Panc1 (cell line): ENCODE measurements at regions not wholly inside any gene's neighbourhood (a gene's known extent, or its start where the extent isn't known, plus 50 kb on each side); places are given as distances from the start of the nearest gene placed in this dataset.

Experiments
- ATAC-seq: fragments of 200-7000 bp; cut with Tn5 transposase; 2 replicates; pipeline ENCODE4 v1.9.1; 2020; ENCODE audit warnings: mild to moderate bottlenecking, moderate library complexity
- BruUV-seq: library from RNA; stranded (reverse); fragments of 400-500 nt; replicated peaks from 2 replicates; lab custom pipeline; 2021; lab: Mats Ljungman, UMichigan
- CTCF ChIA-PET: fragments of 300-600 bp; sonication (Branson Sonifier 250); formaldehyde crosslinking; loops from one replicate; lab custom pipeline; 2022; ENCODE audit warnings: antibody characterized with exemption; lab: Charles Lee
- POLR2A ChIA-PET: fragments of 300-600 bp; sonication (Branson Sonifier 250); formaldehyde crosslinking; loops from one replicate; lab custom pipeline; 2022; ENCODE audit warnings: antibody characterized with exemption; lab: Charles Lee
- DNase-seq: peaks from one replicate; pipeline ENCODE4 v3.0.0-alpha.2; 2010; ENCODE audit warnings: low read depth, low spot score
- H3K27ac ChIP-seq: 2 replicates; pipeline ENCODE4 v1.5.1; 2011; ENCODE audit warnings: mild to moderate bottlenecking, low read length, inconsistent platforms
- H3K27me3 ChIP-seq: fragments of 200-500 bp; sonication (Bioruptor generic); 2 replicates; pipeline ENCODE4 v1.6.0; 2014; ENCODE audit warnings: low read length, inconsistent platforms; ENCODE audit not compliant: control insufficient read depth, insufficient read depth
- H3K36me3 ChIP-seq: fragments of 200-500 bp; sonication (Bioruptor generic); 2 replicates; pipeline ENCODE4 v1.5.1; 2014; ENCODE audit warnings: inconsistent platforms, mild to moderate bottlenecking, low read length, moderate library complexity; ENCODE audit not compliant: control insufficient read depth, insufficient read depth
- H3K4me1 ChIP-seq: 2 replicates; pipeline ENCODE4 v1.5.1; 2011; ENCODE audit warnings: inconsistent platforms, mild to moderate bottlenecking, low read length, moderate library complexity; ENCODE audit not compliant: control insufficient read depth, insufficient read depth
- H3K4me3 ChIP-seq, 2 experiments: 2 replicates each; pipeline ENCODE4 v1.5.1; 2011 to 2012; ENCODE audit warnings: low read depth in 2 of 2, low read length in 2 of 2, mild to moderate bottlenecking in 2 of 2, inconsistent platforms in 1 of 2, moderate library complexity in 1 of 2
- H3K9me3 ChIP-seq: fragments of 200-500 bp; sonication (Bioruptor generic); 2 replicates; pipeline ENCODE4 v1.5.1; 2014; ENCODE audit warnings: low read depth, mild to moderate bottlenecking, inconsistent platforms, low read length, moderate library complexity; ENCODE audit not compliant: control insufficient read depth, insufficient read depth
- CTCF ChIP-seq: fragments of 450-650 bp; IDR thresholded peaks from 2 replicates; pipeline ENCODE4 v1.5.1; 2017; ENCODE audit warnings: mild to moderate bottlenecking
- POLR2AphosphoS5 ChIP-seq: IDR thresholded peaks from 2 replicates; pipeline ENCODE4 v1.6.1; 2012; ENCODE audit warnings: mild to moderate bottlenecking, low read depth, low read length, moderate library complexity
- REST ChIP-seq, 2 experiments: IDR thresholded peaks; 2 replicates each; pipeline ENCODE4 v1.6.1; 2011 to 2012; ENCODE audit warnings: low read depth in 2 of 2, control low read depth in 1 of 2, low read length in 1 of 2, mild to moderate bottlenecking in 1 of 2, moderate library complexity in 1 of 2; ENCODE audit not compliant: insufficient read depth in 1 of 2
- SIN3A ChIP-seq: IDR thresholded peaks from 2 replicates; pipeline ENCODE4 v1.6.1; 2012; ENCODE audit warnings: low read depth, mild to moderate bottlenecking, low read length, moderate library complexity, borderline replicate concordance; ENCODE audit not compliant: insufficient read depth
- TCF7L2 ChIP-seq: IDR thresholded peaks from 2 replicates; pipeline ENCODE4 v1.6.1; 2011; ENCODE audit warnings: mild to moderate bottlenecking, low read depth, low read length, inconsistent platforms
- in situ Hi-C: cut with HindIII; loops from 2 replicates; pipeline ENCODE4 v1.10.0; 2016; ENCODE audit warnings: low sequenced_read_pairs, low pct_unique_long_range_greater_than_20kb
- intact Hi-C: fragments of 100-400 bp; cut with micrococcal nuclease; formaldehyde crosslinking; loops from one replicate; pipeline ENCODE4 v1.10.0; 2022; ENCODE audit not compliant: unreplicated experiment

GRCh38 chr2:181285116-181285515 is 172.1 kb upstream of the ITGA4 start:
- in situ Hi-C loops = no loop called here
- Histone ChIP-seq H3K27me3 (no peaks in the 10 kb centered on the region), H3K4me1 (no peaks in the 10 kb centered on the region), H3K4me3 (no peak overlapping the region), H3K9me3 (no peaks in the 10 kb centered on the region), H3K27ac (no peak overlapping the region), H3K36me3 (no peaks in the 10 kb centered on the region)
- intact Hi-C loops = no loop called here
- BruUV-seq = no TSS peak
- POLR2A ChIA-PET = no interaction called here
- ATAC-seq (no peak), DNase-seq (no peak)
- TF ChIP-seq POLR2AphosphoS5 (no peak), REST (IDR thresholded peaks at IDR 0.05; ENCODE audit: insufficient read depth in 1 of 2, low read depth in 2 of 2, low read length in 1 of 2) (no peak), TCF7L2 (no peak), SIN3A (no peak), CTCF (no peak)
- CTCF ChIA-PET = no interaction called here

GRCh38 chr2:181289698-181290097 is 167.5 kb upstream of the ITGA4 start:
- ATAC-seq = no peak

More at GRCh38 chr2:181289698-181290097, 167.5 kb upstream of the ITGA4 start:
- CTCF ChIA-PET = no interaction called here
- TF ChIP-seq SIN3A (no peak), CTCF (no peak), POLR2AphosphoS5 (no peak), REST (IDR thresholded peaks at IDR 0.05; ENCODE audit: insufficient read depth in 1 of 2, low read depth in 2 of 2, low read length in 1 of 2) (no peak), TCF7L2 (no peak)
- Histone ChIP-seq H3K36me3 (no peaks in the 10 kb centered on the region), H3K4me3 (no peak overlapping the region), H3K27ac (no peak overlapping the region), H3K9me3 (no peaks in the 10 kb centered on the region), H3K27me3 (no peaks in the 10 kb centered on the region), H3K4me1 (no peaks in the 10 kb centered on the region)
- POLR2A ChIA-PET = no interaction called here
- no TSS peak for BruUV-seq
- DNase-seq = no peak
- intact Hi-C loops = no loop called here
- in situ Hi-C loops = no loop called here
